ENCODE measurements at regions not wholly inside any gene's neighbourhood (a gene's known extent, or its start where the extent isn't known, plus 50 kb on each side); places are given as distances from the start of the nearest gene placed in this dataset.
A peak's percentile ranks its signal among the peaks of the same experiment; 100 is the strongest.

GRCh38 chr1:233520261-233521191 is 93.4 kb upstream of the KCNK1 start:
- DNase-seq: no peak

DNA sequence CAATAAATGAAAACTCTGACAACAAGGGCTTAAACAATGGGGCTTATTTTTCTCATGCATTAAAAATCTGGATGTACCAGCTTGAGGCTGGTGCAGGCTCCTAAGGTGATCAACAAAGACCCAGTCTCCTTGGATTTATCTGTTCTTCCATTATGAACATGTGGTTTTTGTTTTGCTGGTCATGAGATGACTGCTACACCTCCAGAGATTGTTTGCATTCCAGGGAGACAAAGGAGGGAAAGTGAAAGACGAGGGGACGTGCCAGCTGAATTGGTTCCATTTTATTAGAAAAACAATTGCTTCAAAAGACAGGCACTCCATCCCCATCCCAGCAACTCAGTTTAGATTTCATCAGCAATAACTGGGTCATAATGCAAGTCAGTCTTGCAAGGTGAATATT is 90.9 kb upstream of the KCNK1 start:
- no peak for DNase-seq

GRCh38 chr1:233527818-233528217 is 86.1 kb upstream of the KCNK1 start:
- no peak for DNase-seq

DNA sequence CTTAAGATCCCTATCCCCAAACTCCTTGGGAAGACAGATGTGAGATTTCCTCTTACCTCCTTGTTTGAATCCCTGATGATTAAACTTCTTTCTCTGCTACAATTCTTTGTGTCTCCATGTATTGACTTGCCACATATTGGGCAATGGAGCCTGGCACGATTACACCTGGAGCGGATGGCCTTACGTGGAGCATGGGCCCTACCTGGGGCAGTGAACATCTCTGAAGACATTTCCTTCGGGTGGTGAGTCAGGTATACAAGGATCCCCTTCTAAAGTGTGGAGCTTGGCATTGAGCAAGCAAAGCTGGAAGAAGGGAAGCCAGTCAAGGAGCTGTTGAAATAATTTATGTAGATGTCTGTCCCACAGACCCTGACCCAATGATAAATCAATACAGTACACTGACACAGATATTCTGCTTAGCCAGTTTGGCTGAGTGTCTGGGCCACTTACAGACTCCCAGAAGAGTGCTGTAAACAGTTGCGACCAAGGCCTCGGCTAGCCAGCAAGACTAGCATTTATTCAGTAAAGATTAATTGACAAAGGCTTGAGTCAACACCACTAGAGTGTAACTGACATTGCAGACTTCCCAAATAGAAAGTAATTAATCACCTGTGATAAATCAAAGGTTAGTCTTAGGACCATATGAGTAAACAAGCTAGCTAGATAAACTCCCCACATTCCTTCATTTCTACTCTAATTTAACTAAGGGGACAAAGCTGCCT is 83.1 kb upstream of the KCNK1 start:
- no peak for DNase-seq

- DNase-seq: no peak
These were observed 73.1 kb upstream of the KCNK1 start for GRCh38 chr1:233540816-233541215.

DNA sequence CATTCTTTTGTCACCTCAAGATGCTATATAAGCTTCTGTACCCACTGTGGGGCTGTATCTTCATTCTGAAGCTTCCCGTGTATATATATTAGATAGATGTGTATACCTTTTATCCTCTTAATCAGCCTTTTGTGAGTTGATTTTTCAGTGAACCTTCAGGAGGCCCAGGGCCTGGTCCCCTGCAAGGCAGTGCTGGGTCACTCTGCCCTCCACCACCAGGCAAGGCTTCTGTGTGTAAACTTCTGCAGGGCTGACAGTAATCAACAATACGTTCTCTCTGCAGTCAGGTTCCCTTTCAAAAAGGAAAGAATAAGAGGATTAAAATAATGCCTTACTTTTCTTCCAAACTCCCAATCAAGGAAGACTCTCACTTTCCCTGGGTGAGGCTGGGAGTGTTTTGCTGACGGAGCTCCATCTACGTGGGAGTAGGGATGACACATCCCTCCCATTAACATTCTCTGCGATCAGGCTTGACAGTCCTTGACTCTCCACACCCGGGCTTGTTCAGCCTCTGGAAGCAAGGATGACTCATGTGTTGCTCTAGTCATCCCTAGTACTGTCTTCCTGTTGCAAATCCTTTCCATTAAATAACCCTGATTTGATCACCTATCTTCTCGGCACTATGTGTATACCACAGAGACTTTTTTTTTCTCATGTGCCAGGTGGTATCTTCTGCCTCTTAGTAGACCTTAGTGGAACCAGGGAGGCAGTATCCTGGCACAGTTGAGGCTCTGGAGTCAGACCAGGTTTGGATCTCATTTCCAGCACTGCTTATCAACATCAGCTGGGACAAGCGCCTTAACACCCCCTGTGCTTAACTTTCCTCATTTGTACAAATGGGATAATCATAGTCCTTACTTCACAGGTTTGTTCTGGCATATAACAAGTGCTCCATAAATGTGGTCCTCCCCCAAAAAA is 70.3 kb upstream of the KCNK1 start:
- peak; percentile 6 for DNase-seq

GRCh38 chr1:233544304-233544703 is 69.6 kb upstream of the KCNK1 start:
- no peak for DNase-seq

- DNase-seq: no peak
These were observed 66.2 kb upstream of the KCNK1 start for GRCh38 chr1:233547726-233548125.

DNA sequence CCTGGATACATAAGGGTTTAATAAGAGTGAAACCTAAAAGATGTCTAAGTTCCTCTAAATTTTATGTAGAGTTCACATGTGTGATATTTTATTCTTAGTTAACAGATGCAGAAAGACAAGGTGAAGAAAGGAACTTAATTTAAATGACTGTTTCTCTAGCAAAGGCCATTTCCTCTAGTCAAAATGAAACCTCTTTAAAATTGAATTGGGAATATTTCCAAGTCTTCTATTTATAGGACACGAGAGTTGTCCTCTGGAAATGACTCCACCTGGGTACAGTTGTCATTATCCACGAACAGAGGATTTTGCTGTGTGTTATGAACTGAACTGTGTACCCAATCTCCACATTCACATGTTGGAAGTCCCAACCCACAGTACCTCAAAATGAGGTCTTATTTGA is 64.5 kb upstream of the KCNK1 start:
- DNase-seq: no peak

- DNase-seq: no peak
These were observed 64.0 kb upstream of the KCNK1 start for GRCh38 chr1:233549917-233550316.

GRCh38 chr1:233554037-233554436 is 59.9 kb upstream of the KCNK1 start:
- no peak for DNase-seq

GRCh38 chr1:233561708-233562426 is 52.0 kb upstream of the KCNK1 start:
- no peak for DNase-seq
